HAP-1 (cell line): ENCODE measurements at regions not wholly inside any gene's neighbourhood (a gene's known extent, or its start where the extent isn't known, plus 50 kb on each side); places are given as distances from the start of the nearest gene placed in this dataset.

Source experiments
- DNase-seq, 2 experiments: peaks; one replicate each; pipeline ENCODE4 v3.0.0-alpha.2; 2016 to 2020; ENCODE audit warnings: low spot score in 2 of 2
- H3K27me3 ChIP-seq: fragments of 250-450 bp; sonication (Bioruptor Pico); 2 replicates; pipeline ENCODE4 v1.5.1; 2020; ENCODE audit warnings: low read depth, mild to moderate bottlenecking, moderate library complexity
- H3K36me3 ChIP-seq: fragments of 250-450 bp; sonication (Bioruptor Pico); replicated peaks from 2 replicates; pipeline ENCODE4 v1.5.1; 2020; ENCODE audit warnings: mild to moderate bottlenecking
- H3K4me1 ChIP-seq: fragments of 250-450 bp; sonication (Bioruptor Pico); 2 replicates; pipeline ENCODE4 v1.5.1; 2020; ENCODE audit warnings: mild to moderate bottlenecking
- H3K4me3 ChIP-seq: fragments of 250-450 bp; sonication (Bioruptor Pico); 2 replicates; pipeline ENCODE4 v1.5.1; 2020; ENCODE audit warnings: mild to moderate bottlenecking, moderate library complexity
- H3K9me3 ChIP-seq: fragments of 250-450 bp; sonication (Bioruptor Pico); 2 replicates; pipeline ENCODE4 v1.5.1; 2020; ENCODE audit warnings: mild to moderate bottlenecking, moderate library complexity
- in situ Hi-C: fragments of 300-500 bp; cut with MboI; formaldehyde crosslinking; loops from 3 replicates; pipeline ENCODE4 v1.14.3; 2020; ENCODE audit warnings: low sequenced_read_pairs, inconsistent platforms, mixed read lengths

GRCh38 chr4:112931001-112931400, 118.5 kb upstream of the ANK2 start:
- no peaks in the 10 kb centered on the region for H3K27me3 ChIP-seq
- no peak for DNase-seq
- no peaks in the 10 kb centered on the region for H3K36me3 ChIP-seq
- in situ Hi-C loops = loop anchor here (10.0 kb wide), 2 partner anchors 166 to 296 kb away; partner anchors contain the start of genes LARP7 and ZGRF1
- H3K4me1 ChIP-seq = peaks cover 11% of the 10 kb centered on the region
- H3K9me3 ChIP-seq = no peaks in the 10 kb centered on the region
- H3K4me3 ChIP-seq = no peak overlapping the region

GRCh38 chr4:112933790-112934189, 115.7 kb upstream of the ANK2 start:
- Histone ChIP-seq H3K9me3 (no peaks in the 10 kb centered on the region), H3K36me3 (no peaks in the 10 kb centered on the region), H3K27me3 (no peaks in the 10 kb centered on the region), H3K4me1 (peaks cover 11% of the 10 kb centered on the region), H3K4me3 (no peak overlapping the region)
- in situ Hi-C loops = loop anchor here (10.0 kb wide), 2 partner anchors 169 to 299 kb away; partner anchors contain the start of genes LARP7 and ZGRF1
- no peak for DNase-seq

GRCh38 chr4:112938461-112939058, 110.9 kb upstream of the ANK2 start:
- in situ Hi-C loops = loop anchor here (5.0 to 10.0 kb wide), 3 partner anchors 81 to 304 kb away; partner anchors contain the start of genes LARP7 and ZGRF1
- Histone ChIP-seq H3K9me3 (no peaks in the 10 kb centered on the region), H3K36me3 (no peaks in the 10 kb centered on the region), H3K4me3 (no peak overlapping the region), H3K27me3 (no peaks in the 10 kb centered on the region), H3K4me1 (peaks cover 29% of the 10 kb centered on the region)
- peak in 1 of 2 experiments; percentile 73 for DNase-seq

- Histone ChIP-seq H3K4me1 (peaks cover 26% of the 10 kb centered on the region), H3K27me3 (no peaks in the 10 kb centered on the region), H3K36me3 (no peaks in the 10 kb centered on the region), H3K4me3 (no peak overlapping the region), H3K9me3 (no peaks in the 10 kb centered on the region)
- in situ Hi-C loops = loop anchor here (5.0 to 10.0 kb wide), 3 partner anchors 83 to 305 kb away; partner anchors contain the start of genes LARP7 and ZGRF1
- DNase-seq = no peak
Measured at GRCh38 chr4:112939901-112940300, 109.6 kb upstream of the ANK2 start.

- no peaks in the 10 kb centered on the region for H3K36me3 ChIP-seq
- peaks cover 23% of the 10 kb centered on the region for H3K4me1 ChIP-seq
- H3K9me3 ChIP-seq = no peaks in the 10 kb centered on the region
- no peak overlapping the region for H3K4me3 ChIP-seq
- H3K27me3 ChIP-seq = no peaks in the 10 kb centered on the region
- peak in 1 of 2 experiments; percentile 50 for DNase-seq
- in situ Hi-C loops = no loop called here
Measured at GRCh38 chr4:112940336-112940735, 109.1 kb upstream of the ANK2 start.

GRCh38 chr4:112942077-112942476, 107.4 kb upstream of the ANK2 start:
- H3K4me3 ChIP-seq = no peak overlapping the region
- peaks cover 18% of the 10 kb centered on the region for H3K4me1 ChIP-seq
- in situ Hi-C loops = no loop called here
- no peaks in the 10 kb centered on the region for H3K36me3 ChIP-seq
- no peaks in the 10 kb centered on the region for H3K27me3 ChIP-seq
- no peaks in the 10 kb centered on the region for H3K9me3 ChIP-seq
- no peak for DNase-seq

- no peaks in the 10 kb centered on the region for H3K36me3 ChIP-seq
- no peak overlapping the region for H3K4me3 ChIP-seq
- peak in 1 of 2 experiments; percentile 28 for DNase-seq
- peaks cover 18% of the 10 kb centered on the region for H3K4me1 ChIP-seq
- H3K9me3 ChIP-seq = no peaks in the 10 kb centered on the region
- in situ Hi-C loops = no loop called here
- H3K27me3 ChIP-seq = no peaks in the 10 kb centered on the region
Measured at GRCh38 chr4:112942997-112943396, 106.5 kb upstream of the ANK2 start.

GRCh38 chr4:112944006-112944405, 105.4 kb upstream of the ANK2 start:
- Histone ChIP-seq H3K27me3 (no peaks in the 10 kb centered on the region), H3K4me1 (peaks cover 18% of the 10 kb centered on the region), H3K36me3 (no peaks in the 10 kb centered on the region), H3K4me3 (no peak overlapping the region), H3K9me3 (no peaks in the 10 kb centered on the region)
- in situ Hi-C loops = no loop called here
- DNase-seq = no peak

GRCh38 chr4:112946127-112946526, 103.3 kb upstream of the ANK2 start:
- in situ Hi-C loops = no loop called here
- Histone ChIP-seq H3K27me3 (no peaks in the 10 kb centered on the region), H3K4me3 (no peak overlapping the region), H3K4me1 (peaks cover 7% of the 10 kb centered on the region), H3K36me3 (no peaks in the 10 kb centered on the region), H3K9me3 (no peaks in the 10 kb centered on the region)
- DNase-seq = no peak

GRCh38 chr4:112947616-112948015, 101.8 kb upstream of the ANK2 start:
- Histone ChIP-seq H3K36me3 (no peaks in the 10 kb centered on the region), H3K27me3 (no peaks in the 10 kb centered on the region), H3K4me1 (peaks cover 5% of the 10 kb centered on the region), H3K4me3 (no peak overlapping the region), H3K9me3 (no peaks in the 10 kb centered on the region)
- in situ Hi-C loops = no loop called here
- no peak for DNase-seq

GRCh38 chr4:112951362-112952312, 97.8 kb upstream of the ANK2 start:
- no peaks in the 10 kb centered on the region for H3K9me3 ChIP-seq
- H3K4me3 ChIP-seq = no peak overlapping the region
- in situ Hi-C loops = no loop called here
- H3K36me3 ChIP-seq = no peaks in the 10 kb centered on the region
- DNase-seq = peak in 1 of 2 experiments; percentile 27
- H3K27me3 ChIP-seq = no peaks in the 10 kb centered on the region
- peaks cover 7% of the 10 kb centered on the region for H3K4me1 ChIP-seq

- no peak for DNase-seq
- H3K4me1 ChIP-seq = peaks cover 7% of the 10 kb centered on the region
- H3K4me3 ChIP-seq = no peak overlapping the region
- H3K36me3 ChIP-seq = no peaks in the 10 kb centered on the region
- no peaks in the 10 kb centered on the region for H3K9me3 ChIP-seq
- in situ Hi-C loops = no loop called here
- no peaks in the 10 kb centered on the region for H3K27me3 ChIP-seq
Measured at GRCh38 chr4:112952313-112952700, 97.1 kb upstream of the ANK2 start.

- no peaks in the 10 kb centered on the region for H3K36me3 ChIP-seq
- no peaks in the 10 kb centered on the region for H3K27me3 ChIP-seq
- peaks cover 7% of the 10 kb centered on the region for H3K4me1 ChIP-seq
- in situ Hi-C loops = no loop called here
- no peak overlapping the region for H3K4me3 ChIP-seq
- no peaks in the 10 kb centered on the region for H3K9me3 ChIP-seq
- peak; percentile 45 to 52 for DNase-seq
Measured at GRCh38 chr4:112953262-112953661, 96.2 kb upstream of the ANK2 start.

- DNase-seq = no peak
- H3K9me3 ChIP-seq = no peaks in the 10 kb centered on the region
- peaks cover 7% of the 10 kb centered on the region for H3K4me1 ChIP-seq
- H3K27me3 ChIP-seq = no peaks in the 10 kb centered on the region
- H3K36me3 ChIP-seq = no peaks in the 10 kb centered on the region
- in situ Hi-C loops = no loop called here
- H3K4me3 ChIP-seq = no peak overlapping the region
Measured at GRCh38 chr4:112954286-112954685, 95.2 kb upstream of the ANK2 start.
